ENCODE measurements at regions not wholly inside any gene's neighbourhood (a gene's known extent, or its start where the extent isn't known, plus 50 kb on each side); places are given as distances from the start of the nearest gene placed in this dataset.
"Not testable (repeated sequence)": the region's sequence is repeated elsewhere in the genome, so short reads cannot be mapped to it uniquely, and the experiment has no call there.

DNA sequence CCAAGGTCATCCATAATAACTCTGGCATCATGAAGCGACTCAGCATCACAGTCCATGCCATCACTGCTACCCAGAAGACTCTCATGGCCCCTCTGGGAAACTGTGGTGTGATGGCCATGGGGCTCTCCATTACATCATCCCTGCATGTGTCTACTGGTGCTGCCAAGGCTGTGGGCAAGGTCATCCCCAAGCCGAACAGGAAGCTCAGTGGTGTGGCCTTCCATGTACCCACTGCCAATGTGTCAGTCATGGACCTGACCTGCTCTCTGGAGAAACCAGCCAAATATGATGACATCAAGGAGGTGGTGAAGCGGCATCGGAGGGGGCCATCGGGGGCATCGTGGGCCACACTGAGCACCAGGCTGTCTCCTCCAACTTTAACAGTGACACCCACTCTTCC is 65.1 kb upstream of the ARHGAP29 start:
- no peak for DNase-seq (ENCODE audit: low spot score)

GRCh38 chr1:94301186-94301585 is 63.8 kb upstream of the ARHGAP29 start:
- no peak for DNase-seq (ENCODE audit: low spot score)

DNA sequence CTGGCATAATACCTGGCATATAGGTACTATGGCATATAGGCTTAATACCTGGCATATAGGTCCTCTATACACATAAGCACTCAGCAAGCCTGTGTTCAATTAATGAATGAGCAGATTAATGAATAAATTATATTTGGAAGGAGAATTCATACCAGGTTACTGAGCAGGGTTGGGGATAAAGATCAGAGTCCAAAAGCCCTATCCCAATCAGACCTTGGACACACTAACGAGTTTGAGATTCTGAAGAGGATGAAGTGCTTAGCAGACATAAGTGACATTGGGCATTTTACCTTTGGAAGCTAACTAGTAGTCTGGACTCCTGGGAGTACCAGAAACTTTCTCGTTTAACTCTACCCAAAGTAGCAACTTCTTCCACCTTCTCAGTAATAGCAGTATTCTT is 63.3 kb upstream of the ARHGAP29 start:
- no peak for DNase-seq (ENCODE audit: low spot score)

- DNase-seq (ENCODE audit: low spot score): no peak
Observed at GRCh38 chr1:94299627-94300553, 62.5 kb upstream of the ARHGAP29 start.

- no peak for DNase-seq (ENCODE audit: low spot score)
Observed at GRCh38 chr1:94298861-94299260, 61.5 kb upstream of the ARHGAP29 start.

GRCh38 chr1:94296018-94296417 is 58.6 kb upstream of the ARHGAP29 start:
- DNase-seq (ENCODE audit: low spot score): no peak

DNA sequence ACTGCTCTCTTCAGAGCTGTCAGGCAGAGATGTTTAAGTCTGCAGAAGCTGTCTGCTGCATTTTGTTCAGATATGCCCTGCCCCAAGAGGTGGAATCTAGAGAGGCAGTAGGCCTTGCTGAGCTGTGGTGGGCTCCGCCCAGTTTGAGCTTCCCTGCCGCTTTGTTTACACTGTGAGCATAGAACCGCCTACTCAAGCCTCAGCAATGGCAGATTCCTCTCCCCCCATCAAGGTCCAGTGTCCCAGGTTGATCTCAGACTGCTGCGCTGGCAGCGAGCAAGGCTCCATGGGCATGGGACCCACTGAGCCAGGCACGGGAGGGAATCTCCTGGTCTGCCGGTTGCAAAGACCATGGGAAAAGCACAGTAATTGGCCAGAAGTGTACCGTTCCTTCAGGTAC is 55.6 kb upstream of the ARHGAP29 start:
- DNase-seq (ENCODE audit: low spot score): not testable (repeated sequence)

DNA sequence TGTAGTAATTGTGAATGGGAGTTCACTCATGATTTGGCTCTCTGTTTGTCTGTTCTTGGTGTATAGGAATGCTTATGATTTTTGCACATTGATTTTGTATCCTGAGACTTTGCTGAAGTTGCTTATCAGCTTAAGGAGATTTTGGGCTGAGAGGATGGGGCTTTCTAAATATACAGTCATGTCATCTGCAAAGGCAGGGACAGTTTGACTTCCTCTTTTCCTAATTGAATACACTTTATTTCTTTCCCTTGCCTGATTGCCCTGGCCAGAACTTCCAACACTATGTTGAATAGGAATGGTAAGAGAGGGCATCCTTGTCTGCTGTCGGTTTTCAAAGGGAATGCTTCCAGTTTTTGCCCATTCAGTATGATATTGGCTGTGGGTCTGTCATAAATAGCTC is 51.9 kb upstream of the ARHGAP29 start:
- DNase-seq (ENCODE audit: low spot score): not testable (repeated sequence)
